ENCODE measurements at regions not wholly inside any gene's neighbourhood (a gene's known extent, or its start where the extent isn't known, plus 50 kb on each side); places are given as distances from the start of the nearest gene placed in this dataset.

DNA sequence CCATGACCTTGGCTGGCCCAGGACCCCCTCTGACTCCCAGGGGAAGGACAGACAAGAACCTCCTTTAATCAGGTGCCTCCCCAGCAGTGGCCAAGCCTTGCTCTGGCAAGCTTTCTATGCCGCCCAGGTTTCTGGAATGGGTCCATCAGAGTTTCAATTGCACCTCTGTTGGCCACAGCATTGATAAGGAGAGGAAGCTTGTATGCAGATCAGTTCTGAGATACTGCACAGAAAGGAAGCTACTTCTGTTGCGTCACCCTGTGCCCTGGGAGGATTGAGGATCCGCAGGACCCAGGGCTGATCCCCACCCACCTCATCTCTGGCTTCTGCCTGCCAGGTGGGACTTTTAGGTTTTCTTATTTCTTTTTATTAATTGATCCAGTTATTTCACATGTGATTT is 167.2 kb downstream of the TFAP2C start:
- Histone ChIP-seq H3K27me3 (ENCODE audit: low read length) (no peaks in the 10 kb centered on the region), H3K4me2 (ENCODE audit: low read length) (no peak overlapping the region), H4K20me1 (ENCODE audit: low read length) (no peaks in the 10 kb centered on the region), H3K36me3 (ENCODE audit: low read depth, low read length) (no peaks in the 10 kb centered on the region), H3K79me2 (ENCODE audit: low read length) (no peaks in the 10 kb centered on the region), H3K9ac (ENCODE audit: low read length) (no peak overlapping the region), H3K4me3 (ENCODE audit: low read length) (no peak overlapping the region), H3K27ac (ENCODE audit: low read length) (no peak overlapping the region), H3F3A (ENCODE audit: low read length, unreplicated experiment) (no peaks in the 10 kb centered on the region), H3K9me2 (replicated peaks; ENCODE audit: low read length) (no peaks in the 10 kb centered on the region), H3K9me3 (ENCODE audit: low read length) (no peaks in the 10 kb centered on the region), H2AFZ (ENCODE audit: low read length) (no peak overlapping the region), H3K4me1 (ENCODE audit: insufficient read depth, low read length) (no peaks in the 10 kb centered on the region)
- CTCF ChIA-PET = no interaction called here
- DNase-seq (peak; percentile 39), ATAC-seq (no peak)
- BruUV-seq (replicated peaks) = no TSS peak
- TF ChIP-seq EZH2phosphoT487 (IDR thresholded peaks at IDR 0.05; ENCODE audit: borderline replicate concordance, low read length) (no peak), EZH2 (IDR thresholded peaks at IDR 0.05; ENCODE audit: low read length, unreplicated experiment) (no peak)
- TF ChIP-seq, protein P1, sequence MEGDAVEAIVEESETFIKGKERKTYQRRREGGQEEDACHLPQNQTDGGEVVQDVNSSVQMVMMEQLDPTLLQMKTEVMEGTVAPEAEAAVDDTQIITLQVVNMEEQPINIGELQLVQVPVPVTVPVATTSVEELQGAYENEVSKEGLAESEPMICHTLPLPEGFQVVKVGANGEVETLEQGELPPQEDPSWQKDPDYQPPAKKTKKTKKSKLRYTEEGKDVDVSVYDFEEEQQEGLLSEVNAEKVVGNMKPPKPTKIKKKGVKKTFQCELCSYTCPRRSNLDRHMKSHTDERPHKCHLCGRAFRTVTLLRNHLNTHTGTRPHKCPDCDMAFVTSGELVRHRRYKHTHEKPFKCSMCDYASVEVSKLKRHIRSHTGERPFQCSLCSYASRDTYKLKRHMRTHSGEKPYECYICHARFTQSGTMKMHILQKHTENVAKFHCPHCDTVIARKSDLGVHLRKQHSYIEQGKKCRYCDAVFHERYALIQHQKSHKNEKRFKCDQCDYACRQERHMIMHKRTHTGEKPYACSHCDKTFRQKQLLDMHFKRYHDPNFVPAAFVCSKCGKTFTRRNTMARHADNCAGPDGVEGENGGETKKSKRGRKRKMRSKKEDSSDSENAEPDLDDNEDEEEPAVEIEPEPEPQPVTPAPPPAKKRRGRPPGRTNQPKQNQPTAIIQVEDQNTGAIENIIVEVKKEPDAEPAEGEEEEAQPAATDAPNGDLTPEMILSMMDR (conservative IDR thresholded peaks at IDR 0.05; ENCODE audit: low read depth, low read length) = no peak
- intact Hi-C loops (cut with micrococcal nuclease) = no loop called here
- POLR2A ChIA-PET (ENCODE audit: unreplicated experiment) = no interaction called here

DNA sequence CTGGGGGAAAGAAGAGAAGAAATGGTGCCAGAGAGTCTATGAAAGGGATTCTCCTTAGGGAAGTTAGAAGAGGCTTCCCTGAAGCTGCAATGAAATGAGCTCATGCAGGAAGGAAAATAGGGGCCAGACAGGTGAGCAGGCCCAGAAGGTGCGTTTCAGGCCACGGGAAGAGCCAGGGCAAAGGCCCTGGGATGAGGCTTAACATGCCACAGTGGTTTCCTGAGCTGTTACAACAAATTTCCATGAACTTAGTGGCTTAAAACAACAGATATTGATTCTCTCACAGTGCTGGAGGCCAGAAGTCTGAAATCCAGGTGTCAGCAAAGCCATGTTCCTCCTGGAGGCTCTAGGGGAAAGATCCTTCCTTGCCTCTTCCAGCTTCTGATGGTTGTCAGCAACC is 167.9 kb downstream of the TFAP2C start:
- Histone ChIP-seq H3F3A (ENCODE audit: low read length, unreplicated experiment) (no peaks in the 10 kb centered on the region), H3K36me3 (ENCODE audit: low read depth, low read length) (no peaks in the 10 kb centered on the region), H3K4me2 (ENCODE audit: low read length) (no peak overlapping the region), H2AFZ (ENCODE audit: low read length) (no peak overlapping the region), H3K9me2 (replicated peaks; ENCODE audit: low read length) (no peaks in the 10 kb centered on the region), H3K4me3 (ENCODE audit: low read length) (no peak overlapping the region), H3K9me3 (ENCODE audit: low read length) (no peaks in the 10 kb centered on the region), H3K27ac (ENCODE audit: low read length) (no peak overlapping the region), H3K27me3 (ENCODE audit: low read length) (no peaks in the 10 kb centered on the region), H3K4me1 (ENCODE audit: insufficient read depth, low read length) (peaks cover 4% of the 10 kb centered on the region; the same call in 1 of the 2 replicates), H3K79me2 (ENCODE audit: low read length) (no peaks in the 10 kb centered on the region), H3K9ac (ENCODE audit: low read length) (no peak overlapping the region), H4K20me1 (ENCODE audit: low read length) (no peaks in the 10 kb centered on the region)
- ATAC-seq (no peak), DNase-seq (no peak)
- POLR2A ChIA-PET (ENCODE audit: unreplicated experiment) = interaction anchor here (0.6 kb wide), 1 partner anchor 167 kb away, joined by 3 read pairs; no protein-coding TSS in a partner anchor
- CTCF ChIA-PET = no interaction called here
- intact Hi-C loops (cut with micrococcal nuclease) = no loop called here
- BruUV-seq (replicated peaks) = no TSS peak
- no peak for TF ChIP-seq EZH2 (IDR thresholded peaks at IDR 0.05; ENCODE audit: low read length, unreplicated experiment)

DNA sequence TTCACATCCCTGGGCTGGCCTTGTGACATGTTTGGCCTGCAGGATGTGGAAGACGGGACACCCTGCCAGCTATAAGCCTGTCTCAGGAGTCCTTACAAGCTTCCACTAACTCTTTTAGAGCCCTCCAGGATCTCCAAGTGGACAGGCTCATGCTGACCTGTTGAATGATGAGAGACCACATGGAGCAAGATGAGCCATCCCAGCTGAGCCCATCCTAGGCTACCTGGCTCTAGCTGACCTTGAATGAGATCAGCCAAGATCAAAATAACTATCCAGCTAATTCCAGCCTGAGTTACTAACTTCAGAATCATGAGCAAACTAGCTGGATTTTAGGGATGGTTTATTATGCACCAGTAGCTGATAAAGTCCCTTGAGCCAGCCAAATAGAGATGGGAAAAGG is 169.5 kb downstream of the TFAP2C start:
- no peaks in the 10 kb centered on the region for H3K9me3 ChIP-seq (ENCODE audit: low read length)
- CTCF ChIA-PET = no interaction called here

More for the DNA sequence above, 169.5 kb downstream of the TFAP2C start:
- no peaks in the 10 kb centered on the region for H3K27me3 ChIP-seq (ENCODE audit: low read length)
- no peak overlapping the region for H2AFZ ChIP-seq (ENCODE audit: low read length)
- no peak for ATAC-seq
- no peaks in the 10 kb centered on the region for H3F3A ChIP-seq (ENCODE audit: low read length, unreplicated experiment)
- no peaks in the 10 kb centered on the region for H3K9me2 ChIP-seq (replicated peaks; ENCODE audit: low read length)
- no peak for DNase-seq
- H3K4me3 ChIP-seq (ENCODE audit: low read length) = no peak overlapping the region
- no peaks in the 10 kb centered on the region for H4K20me1 ChIP-seq (ENCODE audit: low read length)
- H3K4me1 ChIP-seq (ENCODE audit: insufficient read depth, low read length) = peaks cover 17% of the 10 kb centered on the region
- no peaks in the 10 kb centered on the region for H3K36me3 ChIP-seq (ENCODE audit: low read depth, low read length)
- H3K9ac ChIP-seq (ENCODE audit: low read length) = no peak overlapping the region
- H3K4me2 ChIP-seq (ENCODE audit: low read length) = no peak overlapping the region
- BruUV-seq (replicated peaks) = no TSS peak
- TF ChIP-seq EZH2 (IDR thresholded peaks at IDR 0.05; ENCODE audit: low read length, unreplicated experiment) (no peak), EZH2phosphoT487 (IDR thresholded peaks at IDR 0.05; ENCODE audit: borderline replicate concordance, low read length) (no peak)
- TF ChIP-seq, protein P1 (conservative IDR thresholded peaks at IDR 0.05; ENCODE audit: low read depth, low read length) = no peak
- H3K79me2 ChIP-seq (ENCODE audit: low read length) = no peaks in the 10 kb centered on the region
- POLR2A ChIA-PET (ENCODE audit: unreplicated experiment) = no interaction called here
- H3K27ac ChIP-seq (ENCODE audit: low read length) = no peak overlapping the region
- intact Hi-C loops (cut with micrococcal nuclease) = no loop called here

Measured in PC-3 (cell line).